Glomerular visceral epithelial cell (primary cell): ENCODE measurements at regions not wholly inside any gene's neighbourhood (a gene's known extent, or its start where the extent isn't known, plus 50 kb on each side); places are given as distances from the start of the nearest gene placed in this dataset.

Experiments used
- DNase-seq: peaks from one replicate; pipeline ENCODE4 v3.0.0-alpha.2; 2016; ENCODE audit errors: extremely low spot score

GRCh38 chr4:24666816-24667477 is 82.6 kb upstream of the DHX15 start:
- DNase-seq = no peak

GRCh38 chr4:24668956-24669355 is 84.6 kb upstream of the DHX15 start:
- DNase-seq = no peak

GRCh38 chr4:24669751-24670150 is 85.4 kb upstream of the DHX15 start:
- DNase-seq = no peak

- no peak for DNase-seq
These were observed 87.5 kb upstream of the DHX15 start for GRCh38 chr4:24671849-24672248.

GRCh38 chr4:24672880-24673279 is 88.5 kb upstream of the DHX15 start:
- no peak for DNase-seq

- DNase-seq = no peak
These were observed 89.9 kb upstream of the DHX15 start for GRCh38 chr4:24674279-24674678.

- no peak for DNase-seq
These were observed 91.5 kb upstream of the DHX15 start for GRCh38 chr4:24675721-24676389.

GRCh38 chr4:24677909-24678308 is 93.6 kb upstream of the DHX15 start:
- DNase-seq = no peak

GRCh38 chr4:24680746-24681448 is 96.5 kb upstream of the DHX15 start:
- no peak for DNase-seq

- DNase-seq = no peak
These were observed 98.8 kb upstream of the DHX15 start for GRCh38 chr4:24683116-24683515.

GRCh38 chr4:24686866-24687692 is 102.7 kb upstream of the DHX15 start:
- DNase-seq = no peak

- no peak for DNase-seq
These were observed 104.1 kb upstream of the DHX15 start for GRCh38 chr4:24688453-24688852.

- no peak for DNase-seq
These were observed 104.9 kb upstream of the DHX15 start for GRCh38 chr4:24689212-24689611.

GRCh38 chr4:24690436-24690835 is 104.9 kb upstream of the SOD3 start:
- DNase-seq = no peak

- DNase-seq = no peak
These were observed 101.7 kb upstream of the SOD3 start for GRCh38 chr4:24693636-24694035.

- DNase-seq = no peak
These were observed 95.3 kb upstream of the SOD3 start for GRCh38 chr4:24700118-24700517.

- DNase-seq = no peak
These were observed 93.7 kb upstream of the SOD3 start for GRCh38 chr4:24701683-24702082.

- no peak for DNase-seq
These were observed 93.1 kb upstream of the SOD3 start for GRCh38 chr4:24702281-24702680.

- DNase-seq = no peak
These were observed 92.1 kb upstream of the SOD3 start for GRCh38 chr4:24703298-24703697.

- DNase-seq = no peak
These were observed 91.2 kb upstream of the SOD3 start for GRCh38 chr4:24704149-24704548.

GRCh38 chr4:24705016-24705753 is 90.2 kb upstream of the SOD3 start:
- DNase-seq = no peak

- no peak for DNase-seq
These were observed 81.8 kb upstream of the SOD3 start for GRCh38 chr4:24713604-24714003.
